Kasumi-1 (cell line): ENCODE measurements at regions not wholly inside any gene's neighbourhood (a gene's known extent, or its start where the extent isn't known, plus 50 kb on each side); places are given as distances from the start of the nearest gene placed in this dataset.
A peak's percentile ranks its signal among the peaks of the same experiment; 100 is the strongest.
"Not testable (repeated sequence)": the region's sequence is repeated elsewhere in the genome, so short reads cannot be mapped to it uniquely, and the experiment has no call there.

ENCODE experiments used
- DNase-seq, 2 experiments: peaks; one replicate each; lab custom pipeline; 2025; lab: John Stamatoyannopoulos, UW

- no peak for DNase-seq
Measured at GRCh38 chr17:51435641-51436091, 175.3 kb downstream of the UTP18 start.

GRCh38 chr17:51439395-51440229 is 179.3 kb downstream of the UTP18 start:
- no peak for DNase-seq

- no peak for DNase-seq
Measured at GRCh38 chr17:51441431-51441830, 181.1 kb downstream of the UTP18 start.

- no peak for DNase-seq
Measured at GRCh38 chr17:51442088-51442865, 181.9 kb downstream of the UTP18 start.

- DNase-seq, result no peak
Measured at GRCh38 chr17:51443646-51444045, 183.3 kb downstream of the UTP18 start.

- DNase-seq, result no peak
Measured at GRCh38 chr17:51445946-51446345, 185.6 kb downstream of the UTP18 start.

GRCh38 chr17:51454456-51454978 is 194.2 kb downstream of the UTP18 start:
- DNase-seq, result no peak

- DNase-seq, result no peak
Measured at GRCh38 chr17:51455211-51455610, 194.9 kb downstream of the UTP18 start.

GRCh38 chr17:51455931-51456330 is 195.6 kb downstream of the UTP18 start:
- no peak for DNase-seq

- DNase-seq, result no peak
Measured at GRCh38 chr17:51456942-51457341, 196.6 kb downstream of the UTP18 start.

GRCh38 chr17:51461578-51462004 is 201.2 kb downstream of the UTP18 start:
- DNase-seq, result peak; percentile 77 to 88

- DNase-seq, result no peak
Measured at GRCh38 chr17:51463353-51463752, 203.0 kb downstream of the UTP18 start.

- DNase-seq, result no peak
Measured at GRCh38 chr17:51467336-51467735, 207.0 kb downstream of the UTP18 start.

- DNase-seq, result no peak
Measured at GRCh38 chr17:51472670-51473205, 212.4 kb downstream of the UTP18 start.

GRCh38 chr17:51474764-51475163 is 214.4 kb downstream of the UTP18 start:
- no peak for DNase-seq

GRCh38 chr17:51475730-51476129 is 215.4 kb downstream of the UTP18 start:
- DNase-seq, result no peak

GRCh38 chr17:51479303-51479702 is 219.0 kb downstream of the UTP18 start:
- no peak for DNase-seq

- DNase-seq, result no peak
Measured at GRCh38 chr17:51481370-51481769, 221.0 kb downstream of the UTP18 start.

GRCh38 chr17:51482248-51482647 is 221.9 kb downstream of the UTP18 start:
- not testable (repeated sequence) for DNase-seq

GRCh38 chr17:51486091-51486490 is 225.7 kb downstream of the UTP18 start:
- no peak for DNase-seq

- DNase-seq, result no peak
Measured at GRCh38 chr17:51486885-51487520, 226.7 kb downstream of the UTP18 start.

- peak in 1 of 2 experiments; percentile 11 for DNase-seq
Measured at GRCh38 chr17:51487947-51488346, 227.6 kb downstream of the UTP18 start.
